GM12874 (cell line): ENCODE measurements at regions not wholly inside any gene's neighbourhood (a gene's known extent, or its start where the extent isn't known, plus 50 kb on each side); places are given as distances from the start of the nearest gene placed in this dataset.

Experiments used
- CTCF ChIP-seq: IDR thresholded peaks from 2 replicates; pipeline ENCODE4 v1.5.1; 2011; ENCODE audit warnings: low read depth, mild to moderate bottlenecking, control low read depth, low read length, moderate library complexity; ENCODE audit not compliant: insufficient read depth

- TF ChIP-seq CTCF, result no peak
These were observed 609.0 kb upstream of the LRATD1 start for GRCh38 chr2:14023558-14023957.

GRCh38 chr2:14039134-14039533, 593.4 kb upstream of the LRATD1 start:
- TF ChIP-seq CTCF, result no peak

- TF ChIP-seq CTCF, result no peak
These were observed 585.0 kb upstream of the LRATD1 start for GRCh38 chr2:14047491-14047890.

- TF ChIP-seq CTCF, result no peak
These were observed 581.1 kb upstream of the LRATD1 start for GRCh38 chr2:14051401-14051800.

- no peak for TF ChIP-seq CTCF
These were observed 579.4 kb upstream of the LRATD1 start for GRCh38 chr2:14053105-14053504.

- no peak for TF ChIP-seq CTCF
These were observed 568.2 kb upstream of the LRATD1 start for GRCh38 chr2:14064346-14064745.

GRCh38 chr2:14072338-14072737, 560.2 kb upstream of the LRATD1 start:
- no peak for TF ChIP-seq CTCF

- no peak for TF ChIP-seq CTCF
These were observed 557.8 kb upstream of the LRATD1 start for GRCh38 chr2:14074691-14075090.
